C1 segment of cervical spinal cord (tissue), 14 donors: ENCODE measurements at regions not wholly inside any gene's neighbourhood (a gene's known extent, or its start where the extent isn't known, plus 50 kb on each side); places are given as distances from the start of the nearest gene placed in this dataset.

ENCODE experiments used
- DNase-seq, 14 donors: peaks; one replicate each; lab custom pipeline; 2025; lab: John Stamatoyannopoulos, UW

DNA sequence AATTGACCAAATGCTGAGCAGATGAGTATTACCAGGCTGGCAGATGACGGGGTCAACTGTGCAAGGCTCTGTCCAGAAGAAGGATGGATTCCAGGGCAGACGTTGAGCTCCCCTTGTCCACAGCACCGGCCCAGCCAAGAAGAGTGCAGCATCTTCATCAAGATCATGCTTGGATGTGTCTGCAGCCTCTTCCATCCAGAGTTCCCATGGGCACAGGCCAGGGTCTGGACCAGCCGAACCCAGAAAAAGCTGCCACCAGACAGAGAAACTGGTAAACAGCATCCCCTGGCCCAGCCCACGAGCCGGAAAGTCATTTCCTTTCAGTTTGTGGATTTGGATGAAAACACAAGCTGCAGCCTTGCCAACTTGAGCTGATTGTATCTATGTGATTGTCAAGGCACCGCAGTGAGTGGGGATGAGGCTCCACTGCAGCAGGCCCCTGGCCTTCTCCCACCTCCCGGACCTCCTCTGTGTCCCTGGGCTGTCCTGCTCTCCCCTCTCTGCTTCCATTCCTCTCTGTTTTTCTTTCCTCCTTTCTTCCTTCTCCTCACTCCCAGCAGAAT lies 321.8 kb downstream of the TCERG1L start:
- peak in 1 of 14 donors; percentile 37 for DNase-seq

DNA sequence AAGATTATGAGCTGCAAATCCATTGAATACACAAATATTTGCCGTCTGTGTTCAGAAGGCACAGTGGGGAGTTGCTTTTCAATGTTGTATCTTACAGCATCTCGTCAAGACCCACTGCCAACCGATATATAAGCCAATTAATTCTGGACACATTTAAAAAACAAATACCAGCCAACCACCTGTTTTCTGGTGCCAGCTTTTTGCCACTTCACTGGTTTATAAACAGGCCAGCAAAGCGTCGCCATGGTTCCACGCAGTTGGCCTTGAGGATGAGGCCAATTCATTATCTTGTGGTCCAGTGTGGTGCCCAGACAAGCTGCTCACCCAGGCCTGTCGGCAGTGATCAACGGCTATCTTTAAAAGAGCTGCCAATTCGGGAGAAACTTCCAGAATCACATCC lies 321.0 kb downstream of the TCERG1L start:
- DNase-seq = peak in 4 of 14 donors; percentile 9 to 89 (median 15)

DNA sequence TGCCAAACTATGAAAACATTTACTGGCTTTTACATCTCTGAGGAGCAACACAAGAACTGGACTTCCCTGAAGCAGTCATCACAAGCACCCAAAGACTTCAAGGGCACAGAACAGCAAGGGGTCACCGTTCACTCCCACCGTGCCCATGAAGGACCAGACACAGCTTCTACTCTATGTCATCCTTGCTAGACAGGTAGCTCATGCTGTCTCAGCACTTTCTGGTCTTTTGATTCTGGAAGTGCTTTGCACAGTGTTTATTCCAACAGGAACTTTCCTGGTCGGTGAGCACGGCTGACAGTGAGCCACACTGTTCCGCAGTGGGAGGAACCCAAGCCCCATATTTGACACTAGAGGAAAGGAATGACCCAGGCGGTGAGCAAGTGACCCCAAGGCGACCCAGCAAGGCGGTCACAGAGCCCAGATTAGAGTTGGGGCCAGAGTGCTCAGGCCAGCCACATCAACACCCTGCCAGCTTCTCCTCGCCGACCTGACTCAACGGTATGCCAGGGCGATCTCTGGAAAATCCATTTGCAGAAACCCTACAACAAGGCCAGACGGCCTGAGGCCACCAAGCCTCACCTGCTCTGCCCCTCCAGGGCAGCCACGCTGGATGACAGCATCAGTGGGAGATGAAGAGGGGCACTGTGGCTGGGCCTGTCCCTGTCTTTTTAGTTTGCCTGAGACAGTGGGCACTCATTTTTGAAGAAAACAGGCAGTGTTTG lies 318.6 kb downstream of the TCERG1L start:
- no peak for DNase-seq

DNA sequence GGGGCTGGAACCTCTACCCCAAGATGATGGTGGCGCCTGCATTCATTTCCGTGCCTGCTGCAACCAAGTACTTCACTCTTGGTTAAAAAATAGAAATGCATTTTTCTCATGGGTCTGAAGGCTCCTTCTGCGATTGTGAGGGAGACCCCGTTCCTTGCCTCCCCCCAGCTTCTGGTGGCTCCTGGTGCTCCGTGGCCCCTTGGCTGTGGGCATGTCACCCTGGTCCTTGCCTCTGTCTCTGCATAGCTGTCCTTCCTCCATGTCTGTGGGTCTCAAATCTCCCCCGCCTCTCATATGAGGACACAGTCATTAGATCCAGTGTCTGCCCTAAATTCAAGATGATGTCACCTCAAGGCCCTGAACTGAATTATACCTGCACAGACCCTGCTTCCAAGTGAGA lies 317.9 kb downstream of the TCERG1L start:
- DNase-seq = no peak

DNA sequence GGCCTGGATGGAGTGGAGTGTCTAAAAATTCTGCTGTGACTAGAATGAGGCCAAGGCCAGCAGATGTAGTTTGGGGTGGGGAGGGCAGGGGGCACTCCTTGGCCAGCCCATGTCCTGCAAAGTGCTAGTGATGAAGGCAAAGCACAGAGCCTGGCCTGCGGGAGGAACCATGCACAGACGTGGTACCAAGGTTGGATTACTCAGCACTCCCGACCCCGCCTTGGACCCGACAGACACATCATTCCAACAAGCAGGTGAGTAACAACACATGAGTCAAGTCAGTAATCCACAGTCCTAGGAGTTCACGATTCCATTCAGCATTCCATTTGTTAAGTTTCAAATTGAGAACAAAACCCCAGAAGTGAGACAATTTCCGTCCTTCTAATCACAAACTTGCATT lies 317.3 kb downstream of the TCERG1L start:
- DNase-seq = no peak

DNA sequence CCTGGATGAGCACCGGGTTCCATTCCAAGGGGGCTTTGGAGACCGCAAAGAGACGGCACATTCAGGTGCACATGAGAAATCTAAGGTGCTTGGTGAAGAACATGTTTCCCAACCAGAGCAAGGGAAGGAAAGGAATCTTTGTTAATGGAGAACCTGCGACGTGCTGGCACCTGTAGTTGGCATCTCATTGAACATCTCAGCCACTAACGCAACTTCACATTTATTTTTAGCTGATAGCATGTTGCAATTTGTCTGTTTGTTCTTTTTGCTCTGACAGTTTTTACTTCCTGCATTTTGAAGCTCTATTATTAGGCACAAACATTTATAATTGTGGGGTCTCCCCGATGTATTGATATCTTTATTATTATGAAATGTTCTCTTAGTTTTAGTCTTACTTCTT lies 316.7 kb downstream of the TCERG1L start:
- DNase-seq = no peak

DNA sequence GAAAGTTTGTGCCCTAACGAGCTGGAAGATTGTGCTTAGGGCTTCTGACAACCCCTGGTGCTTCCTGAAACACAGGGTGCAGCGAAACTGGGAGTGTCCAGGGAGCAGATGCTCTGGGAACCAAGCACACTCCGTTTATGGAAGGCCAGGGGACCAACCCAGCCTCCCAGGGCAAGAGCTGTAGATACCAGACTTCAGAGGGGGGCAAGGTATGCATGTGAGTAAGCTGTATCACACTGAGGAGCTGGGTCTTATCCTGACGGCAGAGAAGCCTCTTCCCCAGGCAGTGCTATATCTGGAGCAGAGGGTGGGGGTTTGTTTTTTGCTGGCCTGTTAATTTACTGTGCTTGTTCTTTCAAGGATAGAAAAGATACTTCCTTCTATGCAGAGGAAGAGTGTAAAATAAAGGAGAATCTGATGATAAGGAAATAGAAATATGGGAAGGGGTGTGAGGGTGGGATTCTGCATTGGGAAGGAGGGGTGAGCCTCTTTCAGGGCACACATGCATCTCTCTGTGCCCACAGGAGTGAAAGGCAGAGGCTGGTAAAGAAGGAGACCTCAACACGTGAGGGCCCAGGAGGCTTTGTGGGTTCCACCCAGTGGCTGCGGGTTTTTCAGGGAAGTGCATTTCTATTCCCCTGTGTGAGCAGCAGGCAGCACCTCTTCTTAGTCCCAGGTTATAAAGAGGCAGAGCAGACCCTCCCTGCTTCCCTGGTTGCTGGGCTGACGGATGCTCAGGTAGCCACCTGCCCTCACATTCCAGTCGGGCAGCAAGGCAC lies 314.1 kb downstream of the TCERG1L start:
- DNase-seq = no peak

DNA sequence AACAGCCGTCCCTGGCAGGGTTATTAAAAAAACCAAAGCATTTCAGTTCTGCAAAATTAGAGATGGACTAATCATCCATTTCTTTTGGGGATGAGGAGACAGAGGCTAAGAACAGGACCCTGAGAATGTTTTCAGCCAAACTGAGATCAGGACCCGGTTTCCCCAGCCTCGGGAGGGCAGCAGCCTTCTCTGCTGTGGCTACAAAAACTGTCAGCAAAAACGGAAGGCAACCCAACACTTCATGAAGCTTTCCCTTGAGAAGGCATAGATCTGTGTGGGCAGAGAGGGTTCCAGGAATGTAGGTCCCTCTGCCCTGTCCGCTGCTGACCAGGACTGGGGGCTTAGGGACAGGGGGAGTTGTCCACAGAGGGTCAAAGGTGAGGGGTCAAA lies 313.5 kb downstream of the TCERG1L start:
- DNase-seq = no peak

DNA sequence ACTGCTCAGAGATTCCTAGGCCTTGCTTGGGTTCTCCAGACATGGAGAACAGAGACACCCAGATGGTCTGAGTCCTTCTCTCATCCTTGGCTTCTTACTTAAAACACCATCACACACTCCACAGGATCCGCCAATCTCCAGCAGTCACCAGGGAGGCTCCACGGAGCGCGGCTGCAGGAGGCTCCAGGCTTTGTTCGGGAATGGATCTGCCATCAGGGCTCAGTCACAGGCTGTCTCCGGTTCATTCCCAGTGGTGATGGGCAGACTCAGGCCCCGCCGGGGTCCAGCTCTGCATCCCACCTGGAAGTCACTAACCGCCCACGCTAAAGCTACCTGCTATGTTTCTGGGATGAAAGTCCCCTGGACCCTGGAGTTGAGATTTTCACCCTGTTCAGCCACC lies 312.9 kb downstream of the TCERG1L start:
- no peak for DNase-seq

DNA sequence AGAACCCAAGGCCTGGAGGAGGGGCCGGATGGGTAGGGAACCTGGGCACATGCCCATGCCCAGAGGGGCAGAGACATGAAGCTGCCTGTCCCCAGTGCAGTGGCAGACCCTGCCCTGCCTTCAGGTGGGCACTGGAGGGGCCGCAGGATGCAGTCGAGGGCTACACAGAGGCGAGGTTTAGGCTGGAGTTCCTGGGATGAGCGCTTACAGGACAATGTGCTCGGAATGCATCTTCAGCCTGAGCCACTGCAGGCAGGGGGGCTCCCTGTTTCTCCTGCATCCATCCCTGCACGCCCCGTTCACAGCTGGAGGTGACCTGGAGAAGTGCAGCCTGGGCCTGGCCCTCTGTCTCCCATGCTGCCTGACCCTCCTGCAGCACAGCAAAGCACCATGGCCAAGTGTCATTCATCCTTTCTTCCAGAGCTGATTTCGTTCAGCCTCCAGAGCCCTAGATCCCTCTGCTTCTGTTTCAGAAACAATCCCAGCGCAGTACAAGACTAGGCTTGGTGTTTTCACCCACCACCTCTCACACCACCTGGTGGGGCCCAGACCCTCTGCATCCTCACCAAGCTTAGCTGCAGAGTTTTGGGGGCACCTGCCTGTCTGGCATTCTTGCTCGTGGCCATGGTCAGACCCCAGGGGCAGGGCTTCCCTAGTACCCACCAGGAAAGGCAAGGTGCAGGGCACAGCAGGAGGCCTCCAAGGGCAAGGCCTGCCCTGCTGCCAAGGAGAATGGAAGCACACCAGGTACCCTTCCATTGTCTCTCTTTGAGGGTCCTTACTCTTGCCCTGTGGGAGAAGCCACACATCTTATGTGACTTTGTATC lies 311.9 kb downstream of the TCERG1L start:
- DNase-seq = no peak

DNA sequence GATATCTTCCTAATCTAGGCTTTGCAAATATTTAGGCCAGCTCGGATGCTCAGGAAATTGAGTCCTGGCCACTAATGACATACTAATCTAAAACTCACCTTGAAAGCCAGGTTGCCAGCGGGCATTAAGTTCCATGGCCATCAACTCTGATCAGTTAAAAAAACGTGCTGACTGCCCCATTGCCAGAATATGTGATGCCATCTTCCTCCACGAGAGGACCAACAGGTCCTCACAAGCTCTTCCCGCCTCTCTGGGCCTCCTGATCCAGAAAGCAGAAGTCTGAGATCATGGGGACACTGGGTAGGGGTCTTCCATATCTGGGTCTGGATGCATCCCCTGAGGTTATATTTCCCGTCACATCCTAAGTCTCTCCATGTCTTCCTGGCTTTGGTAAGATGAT lies 311.3 kb downstream of the TCERG1L start:
- DNase-seq = no peak

DNA sequence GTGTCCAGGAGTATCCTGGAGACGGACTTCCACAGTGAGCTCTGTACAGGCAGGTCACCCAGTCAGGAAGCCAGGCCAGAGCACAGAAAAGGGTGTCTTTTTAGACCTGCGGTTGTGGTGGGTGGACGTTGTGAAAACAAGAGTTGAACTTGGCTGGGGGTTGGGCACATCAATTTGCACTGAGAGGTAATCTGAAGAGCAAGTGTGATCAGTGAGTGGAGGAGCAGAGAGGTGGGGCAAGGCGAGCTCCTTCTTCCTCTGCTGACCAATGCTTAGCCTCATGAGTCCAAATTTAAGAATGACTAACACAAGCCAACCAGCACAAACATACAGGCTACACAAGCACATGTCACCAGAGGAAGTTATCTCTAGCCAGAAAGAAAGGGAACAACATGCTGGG lies 310.8 kb downstream of the TCERG1L start:
- no peak for DNase-seq

DNA sequence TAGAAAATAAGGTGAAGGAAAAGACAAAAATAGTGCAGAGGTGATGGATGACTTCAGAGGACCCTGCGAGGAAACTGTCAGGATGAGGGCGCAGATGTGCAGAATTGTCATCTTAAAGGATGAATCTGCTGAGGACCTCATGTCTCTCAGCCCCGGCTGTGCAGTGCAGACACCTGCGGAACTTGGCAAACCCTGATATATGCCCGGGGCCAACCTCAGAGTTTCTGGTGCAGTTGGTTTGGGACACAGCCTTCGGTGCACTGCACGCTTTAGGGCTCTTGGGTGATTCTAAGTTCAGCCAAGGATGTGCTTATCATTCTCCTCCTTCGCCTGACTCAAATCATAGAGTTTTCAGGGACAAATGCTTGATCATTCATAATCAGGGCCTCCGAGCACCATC lies 310.1 kb downstream of the TCERG1L start:
- no peak for DNase-seq

DNA sequence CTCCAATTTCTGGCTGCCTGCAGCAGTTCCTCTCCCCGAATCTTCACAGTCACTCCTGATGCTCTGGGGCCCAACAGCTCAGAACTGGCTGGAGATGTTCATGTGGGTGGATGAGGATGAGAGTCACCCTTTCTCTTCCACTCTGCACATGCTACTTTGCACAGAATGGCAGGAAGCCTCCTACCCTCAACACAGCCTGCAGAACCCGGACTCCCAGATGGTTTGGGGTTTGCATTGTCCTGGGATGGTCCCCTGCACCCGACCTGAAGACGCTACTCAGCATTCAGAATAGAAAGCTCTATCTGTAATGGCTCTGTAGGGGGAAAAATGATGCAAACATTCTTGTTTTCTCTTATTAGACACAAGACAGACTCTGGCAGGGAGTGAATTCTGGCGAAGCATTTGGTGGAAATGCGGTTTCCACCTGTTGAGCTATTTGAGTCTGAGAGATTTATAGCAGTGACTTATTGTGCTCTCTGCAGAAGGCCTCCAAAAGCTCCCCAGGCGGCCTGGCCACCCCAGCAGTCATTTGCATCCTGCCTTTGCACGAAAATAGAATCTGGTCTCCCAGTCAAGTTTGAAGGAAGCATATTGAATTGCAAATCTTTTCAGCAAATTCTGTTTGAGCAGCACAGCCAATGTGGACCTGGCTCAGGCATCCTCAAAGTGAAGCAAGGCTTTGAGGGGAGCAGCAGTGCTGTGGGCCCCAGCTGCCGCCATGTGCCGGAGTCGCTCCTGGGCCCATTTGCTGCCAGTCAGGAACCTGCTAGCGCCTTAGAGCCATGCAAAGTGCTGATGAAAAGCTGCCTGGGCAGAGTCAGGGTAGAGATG lies 309.3 kb downstream of the TCERG1L start:
- peak in 3 of 14 donors; percentile 4 to 29 (median 21) for DNase-seq

DNA sequence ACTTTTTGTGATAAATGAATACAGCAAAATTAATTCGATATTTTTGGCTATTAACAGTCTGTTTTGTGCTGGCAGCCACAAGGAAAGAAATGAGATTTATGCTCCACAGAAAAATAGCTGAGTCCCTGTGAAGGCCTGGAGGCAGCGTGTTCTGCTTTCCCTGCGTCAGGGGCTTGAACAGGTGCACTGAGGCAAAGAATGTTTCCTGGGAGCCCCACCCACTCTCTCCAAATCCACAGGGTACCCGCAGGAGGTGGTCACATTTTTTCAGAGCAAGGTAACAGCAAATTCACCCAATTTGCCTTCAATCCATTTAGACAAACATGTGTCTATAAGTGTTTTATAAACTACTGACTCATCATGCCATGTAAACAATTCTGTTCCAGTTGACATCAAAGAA lies 308.1 kb downstream of the TCERG1L start:
- no peak for DNase-seq

DNA sequence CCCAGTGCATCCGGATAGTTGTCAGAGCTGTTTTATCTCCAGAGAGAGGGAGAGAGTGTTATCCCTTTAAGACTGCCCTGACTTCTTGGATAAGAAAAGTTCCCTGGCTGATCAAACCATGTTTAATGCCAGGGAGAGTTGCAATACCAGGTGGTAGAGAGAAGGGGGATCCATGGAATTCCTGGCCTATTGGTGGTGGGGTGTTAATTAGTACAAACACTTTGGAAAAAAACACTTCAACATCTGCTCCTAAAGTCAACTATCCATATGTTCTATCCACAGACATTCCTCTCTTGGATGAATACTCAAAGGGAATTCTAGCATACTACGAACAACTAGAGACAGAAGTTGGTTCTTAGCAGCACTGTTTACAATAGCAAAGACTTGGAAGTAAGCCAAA lies 307.2 kb downstream of the TCERG1L start:
- DNase-seq = no peak

DNA sequence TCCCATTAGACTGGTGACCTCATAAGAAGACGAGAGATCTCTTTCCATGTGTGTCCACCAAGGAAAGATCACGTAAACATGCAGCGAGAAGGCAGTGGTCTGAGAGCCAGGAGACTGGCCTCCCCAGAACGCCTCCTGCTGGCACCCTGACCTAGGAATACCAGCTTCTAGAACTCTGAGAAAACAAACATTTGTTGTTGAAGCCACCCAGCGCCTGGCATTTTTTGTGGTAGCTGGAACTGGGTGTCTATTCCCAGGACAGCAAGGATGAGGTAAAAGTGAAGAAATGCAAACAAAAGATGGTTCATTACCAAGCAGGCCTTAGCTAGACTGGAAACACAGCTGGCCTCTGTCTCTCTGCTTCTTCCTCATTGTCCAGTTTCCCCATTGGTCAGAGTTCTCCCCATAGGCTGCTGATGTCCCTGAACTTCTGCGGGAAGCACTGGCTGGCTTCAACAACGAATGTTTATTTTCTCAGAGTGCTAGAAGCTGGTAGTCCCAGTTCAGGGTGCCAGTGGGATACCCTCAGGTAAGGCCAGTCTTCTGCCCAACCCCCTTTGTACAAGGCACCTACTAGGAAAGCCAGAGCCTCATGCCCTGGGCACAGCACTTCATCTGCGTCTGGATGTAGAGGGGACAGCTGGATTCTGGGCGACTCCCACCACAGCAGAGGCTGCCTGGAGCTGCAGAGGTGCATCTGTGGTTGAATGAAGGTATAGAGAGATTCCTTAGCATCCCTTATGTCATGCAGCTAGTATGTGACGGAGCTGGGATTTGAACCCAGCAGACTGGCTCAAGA lies 304.9 kb downstream of the TCERG1L start:
- DNase-seq = no peak

DNA sequence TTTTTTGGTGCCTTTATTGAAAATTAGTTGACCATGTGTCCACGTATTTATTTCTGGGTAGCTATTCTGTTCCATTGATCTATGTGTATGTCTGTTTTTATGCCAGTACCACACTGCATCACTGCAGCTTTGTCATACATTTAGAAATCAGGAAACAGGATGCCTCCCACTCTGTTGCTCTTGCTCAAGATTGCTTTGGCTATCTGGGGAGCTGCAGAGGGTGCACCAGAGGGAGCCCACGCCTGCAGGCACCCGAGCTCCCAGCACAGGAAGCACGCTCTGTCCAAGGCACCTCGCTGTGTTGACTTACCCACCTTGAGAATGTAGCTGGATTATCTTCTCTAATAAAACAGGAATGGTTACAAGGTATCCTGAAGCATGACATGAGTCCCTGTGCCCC lies 301.7 kb downstream of the TCERG1L start:
- DNase-seq = no peak

DNA sequence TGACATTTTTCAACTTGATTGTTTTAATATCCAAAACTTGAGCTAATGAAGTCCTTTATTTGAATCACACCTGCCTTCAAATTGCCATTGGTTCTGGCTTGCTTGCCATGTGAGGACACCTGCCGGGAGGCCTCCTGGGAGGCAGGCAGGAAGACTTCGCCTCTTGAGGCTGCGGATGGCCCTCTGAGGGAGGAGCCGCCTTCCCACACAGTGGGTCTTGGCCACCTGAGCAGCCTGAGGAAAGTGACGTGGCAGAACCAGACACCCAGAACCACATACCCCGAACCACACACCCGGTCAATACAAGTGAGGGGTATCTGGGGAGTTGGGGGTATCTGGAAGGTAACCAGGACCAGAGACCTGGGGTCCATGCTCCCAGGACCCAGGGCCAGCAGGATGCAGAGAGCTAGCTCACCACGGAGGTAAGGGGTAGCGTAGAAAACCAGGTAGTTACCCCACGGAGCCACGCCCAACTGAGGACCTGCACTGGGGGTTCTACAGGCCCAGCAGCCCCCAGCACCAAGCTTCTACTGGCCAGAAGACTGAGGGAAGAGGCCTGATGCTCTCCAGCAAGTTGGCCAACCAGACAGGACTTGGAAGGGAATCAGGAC lies 300.5 kb downstream of the TCERG1L start:
- no peak for DNase-seq
